Liver (tissue), 3 donors: ENCODE measurements at regions not wholly inside any gene's neighbourhood (a gene's known extent, or its start where the extent isn't known, plus 50 kb on each side); places are given as distances from the start of the nearest gene placed in this dataset.

ENCODE experiments used
- CTCF ChIP-seq: fragments of 150-350 bp; IDR thresholded peaks from 2 replicates; pipeline ENCODE4 v1.5.1; 2017; ENCODE audit warnings: improper control_type of control experiment, low read depth, low read length; ENCODE audit not compliant: missing input control
- GABPA ChIP-seq, 2 donors: IDR thresholded peaks in 1 of 2; conservative IDR thresholded peaks in 1 of 2; 2 replicates each; pipeline ENCODE4 v1.6.1; 2016; ENCODE audit warnings: antibody characterized with exemption in 2 of 2, mild to moderate bottlenecking in 1 of 2, moderate library complexity in 1 of 2
- REST ChIP-seq: IDR thresholded peaks from 2 replicates; pipeline ENCODE4 v1.6.1; 2016; ENCODE audit warnings: antibody characterized with exemption, mild to moderate bottlenecking
- ZBTB33 ChIP-seq: IDR thresholded peaks from 2 replicates; pipeline ENCODE4 v1.6.1; 2016; ENCODE audit warnings: antibody characterized with exemption
- donor health status: healthy.
- donor health status: healthy.

GRCh38 chr16:27698746-27699145 is 148.8 kb downstream of the KATNIP start:
- TF ChIP-seq CTCF (no peak), REST (no peak), GABPA (IDR thresholded peaks at IDR 0.05 in 1 of 2, conservative IDR thresholded peaks at IDR 0.05 in 1 of 2) (no peak), ZBTB33 (no peak)
